Choroid plexus epithelial cell (primary cell): ENCODE measurements at regions not wholly inside any gene's neighbourhood (a gene's known extent, or its start where the extent isn't known, plus 50 kb on each side); places are given as distances from the start of the nearest gene placed in this dataset.
A peak's percentile ranks its signal among the peaks of the same experiment; 100 is the strongest.

Source experiments
- DNase-seq: peaks from one replicate; pipeline ENCODE4 v3.0.0-alpha.2; 2010; ENCODE audit warnings: low read depth
- H3K4me3 ChIP-seq: 2 replicates; pipeline ENCODE4 v1.5.1; 2011; ENCODE audit warnings: low read depth, mild to moderate bottlenecking, control low read depth, low read length, moderate library complexity
- CTCF ChIP-seq: conservative IDR thresholded peaks from 2 replicates; pipeline ENCODE4 v1.5.1; 2011; ENCODE audit warnings: low read depth, mild to moderate bottlenecking, control low read depth, inconsistent platforms, low read length, moderate library complexity

GRCh38 chr11:116694349-116694725, 78.5 kb downstream of the BUD13 start:
- H3K4me3 ChIP-seq: no peak overlapping the region
- DNase-seq: no peak
- no peak for TF ChIP-seq CTCF

- no peak overlapping the region for H3K4me3 ChIP-seq
- DNase-seq: no peak
- TF ChIP-seq CTCF: no peak
Measured at GRCh38 chr11:116693593-116694348, 79.0 kb downstream of the BUD13 start.

GRCh38 chr11:116693102-116693570, 79.7 kb downstream of the BUD13 start:
- H3K4me3 ChIP-seq: no peak overlapping the region
- TF ChIP-seq CTCF: no peak
- DNase-seq: no peak

- DNase-seq: no peak
- no peak for TF ChIP-seq CTCF
- H3K4me3 ChIP-seq: no peak overlapping the region
Measured at GRCh38 chr11:116692318-116693101, 80.3 kb downstream of the BUD13 start.

GRCh38 chr11:116691771-116692177, 81.0 kb downstream of the BUD13 start:
- TF ChIP-seq CTCF: peak; percentile 90
- peak; percentile 43 for DNase-seq
- H3K4me3 ChIP-seq: no peak overlapping the region

GRCh38 chr11:116690611-116691010, 82.2 kb downstream of the BUD13 start:
- no peak for TF ChIP-seq CTCF
- DNase-seq: no peak
- no peak overlapping the region for H3K4me3 ChIP-seq
